Fibroblast of peridontal ligament (primary cell): ENCODE measurements at regions not wholly inside any gene's neighbourhood (a gene's known extent, or its start where the extent isn't known, plus 50 kb on each side); places are given as distances from the start of the nearest gene placed in this dataset.

Source experiments
- DNase-seq: peaks from one replicate; pipeline ENCODE4 v3.0.0-alpha.2; 2010; ENCODE audit errors: extremely low read depth

GRCh38 chr2:55973673-55974072 is 50.1 kb upstream of the EFEMP1 start:
- DNase-seq: no peak

- DNase-seq: no peak
Observed at GRCh38 chr2:55976681-55977080, 53.1 kb upstream of the EFEMP1 start.

DNA sequence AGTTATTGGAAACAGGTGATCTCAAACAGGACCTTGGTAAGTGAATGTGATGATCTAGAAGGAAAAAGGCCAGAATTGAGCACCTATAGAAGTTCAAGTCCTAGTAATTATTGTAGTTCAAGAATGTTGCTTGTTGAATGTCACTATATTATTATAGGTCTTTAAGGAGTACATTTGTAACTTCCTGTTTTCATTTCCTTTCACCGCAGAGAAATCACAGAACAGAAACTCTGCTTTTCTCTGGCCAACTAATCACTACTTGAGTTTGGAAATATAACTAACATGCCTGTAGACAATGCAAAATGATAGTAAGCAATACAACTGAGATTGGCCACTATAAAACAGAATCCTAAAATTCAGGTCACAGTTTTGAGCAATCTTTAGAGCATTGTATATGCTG is 61.8 kb upstream of the EFEMP1 start:
- no peak for DNase-seq

DNA sequence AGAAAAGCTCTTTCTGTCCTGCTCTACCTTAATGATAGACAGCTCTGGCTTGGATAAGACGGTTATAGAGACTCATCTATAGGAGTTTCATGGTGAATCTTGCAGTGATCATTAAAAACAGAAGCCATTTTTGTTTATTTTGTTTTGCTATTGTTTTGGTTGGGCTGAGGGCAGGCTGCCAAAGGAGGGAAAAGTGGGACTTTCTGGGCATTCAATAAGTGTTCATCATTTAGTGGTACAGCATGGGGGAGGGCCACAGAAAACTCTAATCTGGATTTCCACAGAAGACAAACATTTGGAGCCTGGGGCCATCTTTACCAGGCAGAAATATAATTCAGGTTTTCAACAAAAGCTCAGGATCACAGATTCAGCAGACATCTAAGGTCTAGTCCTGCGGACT is 62.4 kb upstream of the EFEMP1 start:
- DNase-seq: no peak

GRCh38 chr2:55986700-55987440 is 63.3 kb upstream of the EFEMP1 start:
- peak; percentile 23 for DNase-seq

GRCh38 chr2:55989405-55989804 is 65.8 kb upstream of the EFEMP1 start:
- no peak for DNase-seq

DNA sequence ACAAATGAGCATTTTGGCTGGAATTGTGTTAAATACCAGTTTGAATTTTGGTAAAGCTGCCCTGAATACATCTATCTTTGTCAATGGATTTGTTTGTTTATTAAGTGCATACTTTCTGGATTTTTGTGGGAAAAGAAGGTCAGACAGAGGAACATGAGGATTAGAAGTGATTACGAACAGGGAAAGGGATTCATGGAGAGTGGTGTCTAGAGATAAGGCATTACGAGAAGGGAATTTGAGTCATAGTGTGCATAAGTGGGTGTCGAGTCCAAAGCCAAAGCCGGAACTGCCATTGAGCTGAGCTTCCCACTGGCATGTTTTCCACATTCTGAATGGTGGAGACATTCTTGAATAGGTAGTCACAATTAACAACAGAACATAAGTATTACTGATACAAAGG is 68.9 kb upstream of the EFEMP1 start:
- peak; percentile 97 for DNase-seq

- DNase-seq: no peak
Observed at GRCh38 chr2:55993685-55994084, 70.1 kb upstream of the EFEMP1 start.

GRCh38 chr2:55995211-55995610 is 71.6 kb upstream of the EFEMP1 start:
- DNase-seq: no peak

GRCh38 chr2:55995902-55996301 is 72.3 kb upstream of the EFEMP1 start:
- no peak for DNase-seq

DNA sequence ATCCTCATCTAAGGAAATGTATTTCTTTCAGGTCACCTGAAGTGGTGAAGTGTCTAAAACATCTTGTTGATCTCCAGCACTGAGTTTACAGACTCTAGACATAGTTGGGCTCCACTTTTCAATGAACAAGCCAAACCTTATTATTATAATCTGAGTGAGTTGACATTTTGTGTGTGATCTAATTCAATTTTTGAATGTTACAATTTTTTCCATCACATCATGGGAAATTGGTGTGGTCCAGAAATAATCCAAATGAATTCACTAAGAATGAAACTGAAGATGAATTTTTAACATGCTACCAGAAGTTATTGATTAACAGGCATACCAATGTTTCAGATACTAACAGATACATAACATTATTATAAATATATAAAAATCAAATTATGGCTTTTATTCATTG is 75.6 kb upstream of the EFEMP1 start:
- no peak for DNase-seq

DNA sequence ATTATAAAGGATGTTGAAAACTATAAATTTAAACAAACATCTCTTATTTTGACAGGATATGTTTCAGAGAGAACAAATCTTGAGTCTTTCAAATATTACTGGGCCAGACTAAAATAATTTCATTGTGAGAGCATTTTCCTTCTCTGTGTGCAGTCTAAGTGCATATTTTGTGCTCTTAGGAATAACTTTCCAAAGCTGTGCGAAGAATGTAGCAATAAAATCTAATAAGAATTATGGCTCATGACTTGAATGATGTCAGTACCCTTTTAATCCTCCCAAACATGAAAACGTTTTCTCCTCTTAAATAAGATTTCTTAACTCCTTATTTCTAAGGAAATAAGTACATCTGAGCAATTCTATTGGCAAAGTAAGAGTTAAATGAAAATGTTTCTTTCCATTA is 76.2 kb upstream of the EFEMP1 start:
- no peak for DNase-seq

DNA sequence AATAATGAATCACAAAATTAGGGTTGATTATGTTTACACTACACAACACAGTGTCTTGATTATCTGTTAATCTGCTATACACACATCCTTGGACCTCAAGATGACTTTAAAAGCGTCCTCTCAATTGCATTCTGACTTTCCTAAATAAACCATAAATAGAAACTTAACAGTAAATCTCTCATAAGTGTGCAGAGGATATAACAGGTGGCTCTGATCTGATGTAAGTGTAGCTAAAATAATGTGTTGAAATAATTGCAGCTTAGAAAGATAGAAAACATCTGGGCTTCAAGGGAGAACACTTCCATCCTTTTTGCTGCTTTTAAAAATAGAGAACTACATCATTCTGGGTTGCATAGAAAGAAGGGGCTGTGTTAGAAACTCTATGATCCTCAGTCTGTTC is 78.4 kb upstream of the EFEMP1 start:
- peak; percentile 29 for DNase-seq

DNA sequence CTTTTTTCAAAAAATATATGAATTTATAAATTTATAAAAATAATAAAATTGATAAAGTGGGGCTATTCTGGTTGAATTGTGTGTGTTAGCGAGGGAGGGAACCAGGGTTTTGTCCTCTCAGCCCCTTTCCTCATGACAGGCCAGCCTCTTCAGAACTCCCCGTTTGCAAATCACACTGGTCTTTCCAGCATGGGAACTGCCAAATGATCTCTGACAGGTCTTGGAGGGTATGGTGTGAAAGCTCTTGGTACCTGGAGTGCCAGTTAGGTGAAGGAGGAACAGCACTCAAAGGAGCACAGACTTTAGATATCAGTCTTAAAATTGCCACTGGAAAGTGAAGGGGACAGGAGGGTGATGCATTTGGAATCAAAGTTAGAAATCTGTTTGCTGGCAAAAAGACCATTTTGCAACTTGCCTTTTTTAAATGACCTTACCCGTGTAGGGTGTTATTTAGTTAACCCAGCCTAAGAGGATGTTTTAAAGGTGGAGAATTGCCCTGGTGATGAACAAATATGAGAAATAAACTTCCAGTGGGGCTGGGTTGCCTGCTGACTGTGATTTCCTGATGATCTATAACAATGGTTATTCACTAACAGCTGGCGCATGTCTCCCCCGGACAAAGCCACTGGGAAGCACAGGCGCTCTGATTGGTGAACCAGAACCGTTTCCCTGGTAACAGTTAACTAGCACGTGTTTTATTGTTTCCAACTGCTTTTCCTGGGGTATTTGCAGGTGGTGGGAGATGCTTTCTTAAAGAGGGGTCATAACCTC is 85.3 kb upstream of the EFEMP1 start:
- peak; percentile 82 for DNase-seq

- peak; percentile 82 for DNase-seq
Observed at GRCh38 chr2:56009758-56010458, 86.3 kb upstream of the EFEMP1 start.

GRCh38 chr2:56011624-56012023 is 88.0 kb upstream of the EFEMP1 start:
- DNase-seq: no peak

DNA sequence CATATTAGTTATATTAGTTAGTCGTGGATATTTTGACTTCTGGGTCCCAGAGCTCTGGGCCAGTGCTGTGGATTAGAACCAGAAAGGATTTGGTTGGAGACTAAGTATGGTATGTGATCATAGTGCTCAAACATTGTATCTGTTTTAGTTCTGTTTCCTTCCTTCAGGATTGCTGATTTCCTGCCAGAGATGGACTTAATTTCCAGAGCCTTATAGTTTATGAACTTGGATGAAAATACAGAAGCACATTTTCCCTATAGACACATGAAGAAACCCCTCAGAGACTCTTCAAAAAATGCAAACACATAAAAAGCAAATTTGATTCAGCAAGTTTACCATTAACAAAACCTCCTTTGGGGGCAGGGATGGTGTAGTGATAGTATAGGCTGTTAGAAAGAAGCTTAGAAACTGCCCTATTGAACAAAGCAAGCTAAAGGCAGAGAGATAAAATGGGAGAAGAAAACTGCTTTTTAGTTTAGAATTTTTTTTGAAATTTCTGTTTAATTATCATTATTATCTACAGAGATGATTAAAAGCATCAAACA is 88.7 kb upstream of the EFEMP1 start:
- DNase-seq: no peak

GRCh38 chr2:56013475-56013874 is 89.9 kb upstream of the EFEMP1 start:
- no peak for DNase-seq

DNA sequence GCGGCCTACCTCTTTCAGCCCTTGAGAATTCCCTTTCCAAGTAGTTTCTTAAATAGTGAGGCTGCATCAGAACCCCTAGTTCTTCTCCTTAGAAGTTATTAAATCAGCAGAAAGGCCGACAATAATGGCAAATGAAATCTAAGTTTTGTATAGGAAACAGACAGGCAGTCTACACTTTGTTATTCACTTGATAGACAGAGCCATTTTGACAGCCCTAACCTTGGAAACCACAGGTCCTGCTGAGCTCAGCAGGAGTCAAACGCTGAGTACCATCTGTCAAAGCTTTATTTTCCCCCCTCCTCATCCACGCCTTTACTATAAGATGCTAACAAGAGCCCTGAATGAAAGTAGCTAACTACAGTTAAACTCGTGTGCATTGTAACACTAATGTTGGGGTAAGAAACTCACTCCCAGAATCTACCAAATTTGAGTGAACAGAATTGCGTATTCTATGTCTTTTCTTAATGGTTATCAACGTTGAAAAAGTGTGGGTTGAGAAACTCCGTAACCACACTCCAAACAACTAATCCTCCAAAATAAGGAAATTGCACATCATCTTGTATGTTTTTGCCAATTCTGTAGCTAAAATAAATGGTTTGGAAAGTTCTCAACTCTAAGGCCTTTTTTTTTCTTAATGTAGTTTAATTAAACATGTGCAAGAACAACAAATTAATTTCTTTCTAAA is 90.6 kb upstream of the EFEMP1 start:
- no peak for DNase-seq

- DNase-seq: no peak
Observed at GRCh38 chr2:56015711-56016115, 92.1 kb upstream of the EFEMP1 start.

GRCh38 chr2:56017784-56018183 is 94.2 kb upstream of the EFEMP1 start:
- DNase-seq: no peak

DNA sequence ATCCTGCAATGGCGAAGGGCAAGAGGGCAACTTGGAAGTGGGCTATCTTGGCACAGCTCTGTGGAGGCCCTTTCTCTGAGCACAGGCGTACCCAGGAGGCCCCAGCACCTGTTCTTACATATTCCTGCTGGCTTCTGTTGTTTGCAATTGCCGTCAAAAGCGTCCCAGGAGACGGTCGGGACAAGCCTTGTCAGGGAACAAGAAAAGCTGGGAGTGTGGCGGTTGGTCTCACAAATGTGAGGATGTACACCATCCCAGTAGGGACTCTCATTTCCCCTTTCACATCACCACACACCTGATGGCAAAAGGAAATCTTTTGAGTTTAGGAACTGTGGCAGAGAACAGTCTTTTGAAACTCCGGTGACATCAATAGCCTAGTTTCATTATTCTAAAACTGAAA is 94.7 kb upstream of the EFEMP1 start:
- DNase-seq: no peak
